GM12874 (cell line): ENCODE measurements at regions not wholly inside any gene's neighbourhood (a gene's known extent, or its start where the extent isn't known, plus 50 kb on each side); places are given as distances from the start of the nearest gene placed in this dataset.

Experiments
- CTCF ChIP-seq: IDR thresholded peaks from 2 replicates; pipeline ENCODE4 v1.5.1; 2011; ENCODE audit warnings: low read depth, mild to moderate bottlenecking, control low read depth, low read length, moderate library complexity; ENCODE audit not compliant: insufficient read depth

GRCh38 chr10:10204415-10204814, 813.3 kb upstream of the CELF2 start:
- no peak for TF ChIP-seq CTCF

GRCh38 chr10:10205906-10206305, 811.8 kb upstream of the CELF2 start:
- TF ChIP-seq CTCF = no peak

GRCh38 chr10:10207538-10207937, 810.1 kb upstream of the CELF2 start:
- TF ChIP-seq CTCF = no peak

- TF ChIP-seq CTCF = no peak
These were observed 809.5 kb upstream of the CELF2 start for GRCh38 chr10:10208196-10208595.

- no peak for TF ChIP-seq CTCF
These were observed 808.5 kb upstream of the CELF2 start for GRCh38 chr10:10209167-10209566.

GRCh38 chr10:10211409-10211808, 806.3 kb upstream of the CELF2 start:
- TF ChIP-seq CTCF = no peak

GRCh38 chr10:10213237-10213636, 804.4 kb upstream of the CELF2 start:
- TF ChIP-seq CTCF = no peak

GRCh38 chr10:10222304-10222841, 795.3 kb upstream of the CELF2 start:
- TF ChIP-seq CTCF = no peak
